Pancreas (tissue), 10 donors: ENCODE measurements at regions not wholly inside any gene's neighbourhood (a gene's known extent, or its start where the extent isn't known, plus 50 kb on each side); places are given as distances from the start of the nearest gene placed in this dataset.
"Not testable (repeated sequence)": the region's sequence is repeated elsewhere in the genome, so short reads cannot be mapped to it uniquely, and the experiment has no call there.

Source experiments
- ATAC-seq, 4 donors: fragments of 200-7000 bp; cut with Tn5 transposase; one replicate each; pipeline versions ENCODE4 v1.8.0 to v1.9.1; 2020; ENCODE audit warnings: mild to moderate bottlenecking in 4 of 4, moderate library complexity in 4 of 4
- DNase-seq, 6 donors: peaks; one replicate each; pipeline ENCODE4 v3.0.0-alpha.2; 2020
- FAIRE-seq: peaks from 2 replicates; lab custom pipeline; 2012; peaks lifted over from hg19 to GRCh38; lab: Jason Lieb, UNC
- H3K27ac ChIP-seq, 4 donors: fragments of 200-600 bp; sonication (generic); 1 replicate in 3 of 4; 2 replicates in 1 of 4; pipeline versions ENCODE4 v1.5.0 to v1.8.0; 2020
- H3K27me3 ChIP-seq, 4 donors: fragments of 200-600 bp; one replicate each; pipeline ENCODE4 v1.8.0; 2021
- H3K36me3 ChIP-seq, 3 donors: fragments of 200-600 bp; sonication (generic) in 1 of 3; one replicate each; pipeline versions ENCODE4 v1.5.0 to v1.8.0; 2020 to 2021
- H3K4me1 ChIP-seq, 3 donors: fragments of 200-600 bp; one replicate each; pipeline ENCODE4 v1.8.0; 2021
- H3K4me3 ChIP-seq, 4 donors: fragments of 200-600 bp; sonication (generic) in 2 of 4; one replicate each; pipeline versions ENCODE4 v1.5.0 to v1.8.0; 2020 to 2021
- H3K9me3 ChIP-seq, 4 donors: fragments of 200-600 bp; one replicate each; pipeline ENCODE4 v1.8.0; 2021
- CTCF ChIP-seq, 4 donors: fragments of 200-600 bp; sonication (generic) in 3 of 4; IDR thresholded peaks; one replicate each; pipeline versions ENCODE4 v1.5.0 to v1.8.0; 2021; ENCODE audit warnings: antibody characterized with exemption in 4 of 4
- WGBS, 2 donors: extraction: QIAGEN DNeasy Blood & Tissue Kit; methylation state at CpG; one replicate each; pipeline ENCODE4 v1.1.7; 2013; 5-methylcytosine and 5-hydroxymethylcytosine counted together
- intact Hi-C, 3 donors: fragments of 100-400 bp; cut with DNase I; formaldehyde crosslinking; loops; one replicate each; pipeline versions ENCODE4 v1.11.1 to v1.14.2; 2022
- donor health status: healthy with polysubstance abuse.
- donor health status: DM: no; HTN: no; CAD: no; lungs with moderate emphysema.
- donor health status: DM: no; HTN: no; CAD: no.
- donor health status: control.
- donor health status: control.
- donor health status: Bipolar disorder and iron deficiency.
- donor health status: DM: yes; HTN: yes; CAD: no.
- donor health status: DM: no; HTN: no; CAD: no.
- donor health status: DM: no; HTN: no; CAD: no.
- donor health status: DM: yes; HTN: yes; CAD: no.

GRCh38 chr6:935582-935981, 242.6 kb upstream of the EXOC2 start:
- TF ChIP-seq CTCF (IDR thresholded peaks at IDR 0.05) = no peak
- peaks cover 0 to 6% (median 0%) of the 10 kb centered on the region in 3 donors for H3K4me1 ChIP-seq
- WGBS, 2 donors = 51 to 69% methylated on average over 8 of the region's 8 CpGs
- no peaks in the 10 kb centered on the region for H3K27me3 ChIP-seq
- intact Hi-C loops = no loop called here
- DNase-seq (no peak), ATAC-seq (no peak), FAIRE-seq (no peak)
- no peak overlapping the region for H3K4me3 ChIP-seq
- no peak overlapping the region for H3K27ac ChIP-seq
- H3K36me3 ChIP-seq = no peaks in the 10 kb centered on the region
- H3K9me3 ChIP-seq = no peaks in the 10 kb centered on the region

GRCh38 chr6:934686-935085, 241.7 kb upstream of the EXOC2 start:
- no peak for ATAC-seq
- FAIRE-seq = no peak
- no peak for TF ChIP-seq CTCF (IDR thresholded peaks at IDR 0.05)

GRCh38 chr6:931919-932318, 239.0 kb upstream of the EXOC2 start:
- H3K4me1 ChIP-seq, H3K27me3 ChIP-seq, intact Hi-C loops, FAIRE-seq, H3K9me3 ChIP-seq, H3K36me3 ChIP-seq, ATAC-seq, H3K27ac ChIP-seq, DNase-seq, H3K4me3 ChIP-seq: not testable (repeated sequence)
- 93 to 94% methylated on average over 4 of the region's 4 CpGs for WGBS, 2 donors

More at GRCh38 chr6:934686-935085, 241.7 kb upstream of the EXOC2 start:
- Histone ChIP-seq H3K27me3 (no peaks in the 10 kb centered on the region), H3K27ac (no peak overlapping the region), H3K9me3 (no peaks in the 10 kb centered on the region), H3K4me1 (peaks cover 0 to 6% (median 0%) of the 10 kb centered on the region in 3 donors), H3K36me3 (no peaks in the 10 kb centered on the region), H3K4me3 (no peak overlapping the region)
- WGBS, 2 donors = 85 to 95% methylated on average over 3 of the region's 3 CpGs
- intact Hi-C loops = no loop called here
- no peak for DNase-seq

GRCh38 chr6:927157-927556, 234.2 kb upstream of the EXOC2 start:
- Histone ChIP-seq H3K4me3 (no peak overlapping the region), H3K27ac (no peak overlapping the region), H3K36me3 (no peaks in the 10 kb centered on the region), H3K27me3 (no peaks in the 10 kb centered on the region), H3K9me3 (no peaks in the 10 kb centered on the region), H3K4me1 (peaks cover 0 to 6% (median 0%) of the 10 kb centered on the region in 3 donors)
- DNase-seq (no peak), ATAC-seq (no peak), FAIRE-seq (no peak)
- no peak for TF ChIP-seq CTCF (IDR thresholded peaks at IDR 0.05)
- intact Hi-C loops = no loop called here
- WGBS, 2 donors = 86 to 96% methylated on average over 11 of the region's 11 CpGs

- no peak for ATAC-seq
- no peak for TF ChIP-seq CTCF (IDR thresholded peaks at IDR 0.05)
- intact Hi-C loops = no loop called here
- H3K27ac ChIP-seq = no peak overlapping the region
- H3K4me1 ChIP-seq = peaks cover 0 to under 1% (median 0%) of the 10 kb centered on the region in 3 donors
- H3K9me3 ChIP-seq = no peaks in the 10 kb centered on the region
- no peak for FAIRE-seq
- no peak overlapping the region for H3K4me3 ChIP-seq
- no peak for DNase-seq
- H3K27me3 ChIP-seq = no peaks in the 10 kb centered on the region
- H3K36me3 ChIP-seq = no peaks in the 10 kb centered on the region
- WGBS, 2 donors = 73 to 77% methylated on average over 2 of the region's 2 CpGs
These were observed 232.8 kb upstream of the EXOC2 start for GRCh38 chr6:925656-926213.
